ENCODE measurements at regions not wholly inside any gene's neighbourhood (a gene's known extent, or its start where the extent isn't known, plus 50 kb on each side); places are given as distances from the start of the nearest gene placed in this dataset.
A peak's percentile ranks its signal among the peaks of the same experiment; 100 is the strongest.

DNA sequence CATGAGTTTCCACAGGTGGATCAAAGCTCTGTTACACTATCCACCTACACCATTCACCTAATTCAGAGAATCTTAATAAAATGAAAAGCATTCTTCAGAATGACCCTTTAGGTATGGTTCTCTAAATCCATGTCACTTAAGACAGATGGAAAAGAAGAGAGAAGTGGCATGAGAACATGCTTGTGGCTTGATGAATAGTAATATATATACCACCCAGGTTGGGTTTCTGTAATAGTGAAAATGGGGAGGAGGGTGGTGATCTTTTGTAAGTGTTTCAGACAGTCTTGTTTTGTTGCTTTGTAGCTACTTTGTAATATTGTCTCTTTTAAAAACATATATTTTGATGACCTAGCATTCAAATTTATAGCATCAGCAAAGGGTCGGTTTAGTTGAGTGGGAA, 469.8 kb downstream of the USP25 start:
- no peak overlapping the region for H3K4me3 ChIP-seq (ENCODE audit: low read depth, low read length)
- no peak for DNase-seq (ENCODE audit: low read depth, low spot score)
- TF ChIP-seq, protein P1, sequence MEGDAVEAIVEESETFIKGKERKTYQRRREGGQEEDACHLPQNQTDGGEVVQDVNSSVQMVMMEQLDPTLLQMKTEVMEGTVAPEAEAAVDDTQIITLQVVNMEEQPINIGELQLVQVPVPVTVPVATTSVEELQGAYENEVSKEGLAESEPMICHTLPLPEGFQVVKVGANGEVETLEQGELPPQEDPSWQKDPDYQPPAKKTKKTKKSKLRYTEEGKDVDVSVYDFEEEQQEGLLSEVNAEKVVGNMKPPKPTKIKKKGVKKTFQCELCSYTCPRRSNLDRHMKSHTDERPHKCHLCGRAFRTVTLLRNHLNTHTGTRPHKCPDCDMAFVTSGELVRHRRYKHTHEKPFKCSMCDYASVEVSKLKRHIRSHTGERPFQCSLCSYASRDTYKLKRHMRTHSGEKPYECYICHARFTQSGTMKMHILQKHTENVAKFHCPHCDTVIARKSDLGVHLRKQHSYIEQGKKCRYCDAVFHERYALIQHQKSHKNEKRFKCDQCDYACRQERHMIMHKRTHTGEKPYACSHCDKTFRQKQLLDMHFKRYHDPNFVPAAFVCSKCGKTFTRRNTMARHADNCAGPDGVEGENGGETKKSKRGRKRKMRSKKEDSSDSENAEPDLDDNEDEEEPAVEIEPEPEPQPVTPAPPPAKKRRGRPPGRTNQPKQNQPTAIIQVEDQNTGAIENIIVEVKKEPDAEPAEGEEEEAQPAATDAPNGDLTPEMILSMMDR (IDR thresholded peaks at IDR 0.05; ENCODE audit: low read depth, low read length): no peak
- in situ Hi-C loops (cut with HindIII; ENCODE audit: low sequenced_read_pairs): no loop called here

DNA sequence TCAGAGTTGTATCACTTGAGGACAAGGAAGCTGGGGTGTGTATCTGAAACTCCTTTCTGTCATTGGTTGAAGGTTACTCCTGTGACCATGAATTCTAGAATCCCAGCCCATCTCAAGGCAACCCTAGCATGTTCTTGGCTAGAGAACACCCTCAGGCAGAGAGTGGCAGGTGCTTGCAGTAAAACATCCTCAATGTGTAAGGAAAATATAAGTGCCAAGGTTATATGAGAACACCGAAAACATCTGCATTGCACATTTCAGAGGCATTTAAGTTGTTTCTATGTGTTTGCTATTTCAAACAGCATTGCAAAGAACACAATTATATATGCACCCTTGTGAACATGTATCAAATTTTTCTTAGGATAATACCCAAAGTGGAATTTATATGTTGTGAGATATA, 471.9 kb downstream of the USP25 start:
- in situ Hi-C loops (cut with HindIII; ENCODE audit: low sequenced_read_pairs): no loop called here
- DNase-seq (ENCODE audit: low read depth, low spot score): no peak
- TF ChIP-seq, protein P1 (IDR thresholded peaks at IDR 0.05; ENCODE audit: low read depth, low read length): no peak
- H3K4me3 ChIP-seq (ENCODE audit: low read depth, low read length): no peak overlapping the region

DNA sequence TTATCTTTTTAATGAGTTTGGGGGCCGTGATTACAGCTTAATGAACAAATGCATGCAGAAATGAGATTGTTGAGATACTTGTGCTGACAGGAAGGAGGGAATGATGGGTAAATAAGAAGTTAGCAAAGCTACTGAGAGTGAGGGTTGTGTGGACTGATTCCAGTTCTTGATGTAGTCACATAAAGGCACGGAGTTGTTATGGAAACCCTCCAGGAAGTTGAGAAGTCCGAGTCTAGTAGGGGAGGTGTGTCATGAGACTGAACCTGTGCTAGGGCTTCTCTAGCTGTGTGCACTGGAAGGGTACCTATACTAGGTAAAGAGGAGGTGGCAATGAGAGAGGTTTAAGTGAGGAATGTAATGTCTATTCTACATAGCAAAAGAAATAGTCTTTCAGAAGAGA, 475.7 kb downstream of the USP25 start:
- in situ Hi-C loops (cut with HindIII; ENCODE audit: low sequenced_read_pairs): no loop called here
- TF ChIP-seq, protein P1 (IDR thresholded peaks at IDR 0.05; ENCODE audit: low read depth, low read length): no peak
- H3K4me3 ChIP-seq (ENCODE audit: low read depth, low read length): no peak overlapping the region
- no peak for DNase-seq (ENCODE audit: low read depth, low spot score)

DNA sequence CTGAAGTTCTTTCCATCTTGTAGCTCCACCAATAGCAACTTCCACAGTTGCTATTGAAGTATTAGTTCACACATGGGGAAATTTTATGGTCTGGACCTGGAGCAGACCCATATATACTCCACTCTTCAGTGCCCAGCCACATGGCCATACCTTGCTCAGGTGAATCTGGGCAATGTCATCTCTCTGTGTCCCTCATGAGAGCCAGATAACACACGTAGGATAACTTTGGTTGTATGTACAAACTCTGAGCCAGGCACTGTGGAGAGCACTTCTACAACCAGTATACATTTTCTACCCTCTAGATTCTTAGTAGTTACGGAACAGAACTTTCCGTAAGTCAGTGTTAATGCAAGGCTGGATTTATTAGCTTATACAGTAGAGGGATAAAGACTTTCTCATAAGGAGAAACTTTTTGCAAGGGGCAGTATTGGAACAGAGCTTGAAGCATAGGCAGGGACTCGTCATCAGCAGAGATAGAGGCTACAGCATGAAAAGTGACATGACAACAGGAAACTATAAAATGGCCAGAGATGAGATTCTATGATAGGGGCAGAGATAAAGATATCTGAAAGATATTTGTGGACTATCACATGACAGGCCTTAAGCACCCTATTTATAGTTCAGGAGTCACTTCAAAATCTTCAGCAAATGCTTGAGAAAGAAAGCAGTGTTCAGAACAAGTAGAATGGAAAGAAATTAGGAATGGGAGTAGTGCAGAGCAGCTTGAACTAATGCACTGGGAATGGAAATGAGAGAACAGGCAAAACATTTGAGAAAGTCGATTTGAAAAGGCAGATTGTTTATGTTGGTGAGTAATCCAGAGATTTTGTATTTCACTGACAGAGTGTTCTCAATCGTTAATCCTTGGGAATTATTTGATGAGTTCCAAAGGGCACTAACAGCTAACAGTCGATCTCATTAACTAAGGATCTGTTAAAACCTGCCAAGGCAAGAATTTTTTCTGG, 481.8 kb downstream of the USP25 start:
- no peak overlapping the region for H3K4me3 ChIP-seq (ENCODE audit: low read depth, low read length)
- TF ChIP-seq, protein P1 (IDR thresholded peaks at IDR 0.05; ENCODE audit: low read depth, low read length): no peak

DNA sequence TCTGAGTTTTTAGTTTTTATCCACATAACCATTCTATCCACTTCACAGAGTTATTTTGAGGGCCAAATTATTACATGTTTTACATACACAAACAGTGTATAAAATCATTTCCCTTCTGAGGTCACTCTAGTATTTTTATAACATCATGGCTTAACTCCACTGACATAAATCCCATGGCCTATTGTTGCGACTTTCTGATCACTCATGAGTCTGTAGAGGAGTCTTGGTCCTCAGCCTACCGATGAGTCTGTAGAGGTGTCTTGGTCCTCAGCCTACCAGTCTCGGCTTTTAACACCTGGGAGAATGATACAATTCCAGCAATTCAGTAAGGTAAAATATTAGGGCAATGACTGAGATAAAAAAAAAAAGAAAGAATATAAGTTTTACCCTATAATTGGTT, 483.7 kb downstream of the USP25 start:
- DNase-seq (ENCODE audit: low read depth, low spot score): no peak
- in situ Hi-C loops (cut with HindIII; ENCODE audit: low sequenced_read_pairs): no loop called here
- H3K4me3 ChIP-seq (ENCODE audit: low read depth, low read length): no peak overlapping the region
- TF ChIP-seq, protein P1 (IDR thresholded peaks at IDR 0.05; ENCODE audit: low read depth, low read length): no peak

More for the DNA sequence above, 481.8 kb downstream of the USP25 start:
- DNase-seq (ENCODE audit: low read depth, low spot score): peak; percentile 37
- in situ Hi-C loops (cut with HindIII; ENCODE audit: low sequenced_read_pairs): no loop called here

DNA sequence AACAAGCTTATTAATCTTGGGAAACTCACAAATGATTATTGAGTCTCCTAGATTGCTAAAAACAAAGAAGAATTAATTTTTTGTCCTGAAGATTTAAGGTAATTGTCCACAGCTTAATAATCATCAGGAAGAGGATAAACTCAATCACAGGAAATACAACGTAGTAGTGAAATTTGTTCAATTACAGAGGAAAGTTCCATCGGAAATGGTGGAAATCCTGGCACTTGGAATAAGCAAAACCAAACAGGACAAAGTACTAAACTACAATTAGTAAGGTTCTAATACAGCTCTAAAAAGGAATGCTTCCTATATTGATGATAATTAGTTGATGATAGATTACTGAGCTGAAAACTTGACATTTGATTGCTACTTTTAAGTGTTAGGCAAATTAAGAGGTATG, 485.4 kb downstream of the USP25 start:
- TF ChIP-seq, protein P1 (IDR thresholded peaks at IDR 0.05; ENCODE audit: low read depth, low read length): no peak
- no peak for DNase-seq (ENCODE audit: low read depth, low spot score)
- no peak overlapping the region for H3K4me3 ChIP-seq (ENCODE audit: low read depth, low read length)
- in situ Hi-C loops (cut with HindIII; ENCODE audit: low sequenced_read_pairs): no loop called here

Measured in astrocyte of the spinal cord (primary cell).